ENCODE measurements at regions not wholly inside any gene's neighbourhood (a gene's known extent, or its start where the extent isn't known, plus 50 kb on each side); places are given as distances from the start of the nearest gene placed in this dataset.

- no peak for TF ChIP-seq CTCF (IDR thresholded peaks at IDR 0.05)
- no peak for TF ChIP-seq EZH2phosphoT487 (IDR thresholded peaks at IDR 0.05)
These were observed 110.5 kb upstream of the CDC42BPA start for GRCh38 chr1:227428803-227429202.

All from neural progenitor cell (in vitro differentiated cells).